ENCODE measurements at regions not wholly inside any gene's neighbourhood (a gene's known extent, or its start where the extent isn't known, plus 50 kb on each side); places are given as distances from the start of the nearest gene placed in this dataset.

GRCh38 chr2:193883820-193884219 lies 1689.1 kb upstream of the TMEFF2 start:
- TF ChIP-seq EZH2 (IDR thresholded peaks at IDR 0.05; ENCODE audit: low read length, unreplicated experiment), result no peak
- TF ChIP-seq CTCF (conservative IDR thresholded peaks at IDR 0.05; ENCODE audit: low read depth, low read length), result no peak
- no peak for TF ChIP-seq EZH2phosphoT487 (IDR thresholded peaks at IDR 0.05; ENCODE audit: borderline replicate concordance, low read length)
